ACHN (cell line): ENCODE measurements at regions not wholly inside any gene's neighbourhood (a gene's known extent, or its start where the extent isn't known, plus 50 kb on each side); places are given as distances from the start of the nearest gene placed in this dataset.
"Not testable (repeated sequence)": the region's sequence is repeated elsewhere in the genome, so short reads cannot be mapped to it uniquely, and the experiment has no call there.

Source experiments
- DNase-seq: peaks from one replicate; pipeline ENCODE4 v3.0.0-alpha.2; 2015
- in situ Hi-C: cut with HindIII; loops from 2 replicates; pipeline ENCODE4 v1.10.0; 2017; ENCODE audit warnings: low sequenced_read_pairs, low pct_ligation_motif_present, low pct_unique_long_range_greater_than_20kb

DNA sequence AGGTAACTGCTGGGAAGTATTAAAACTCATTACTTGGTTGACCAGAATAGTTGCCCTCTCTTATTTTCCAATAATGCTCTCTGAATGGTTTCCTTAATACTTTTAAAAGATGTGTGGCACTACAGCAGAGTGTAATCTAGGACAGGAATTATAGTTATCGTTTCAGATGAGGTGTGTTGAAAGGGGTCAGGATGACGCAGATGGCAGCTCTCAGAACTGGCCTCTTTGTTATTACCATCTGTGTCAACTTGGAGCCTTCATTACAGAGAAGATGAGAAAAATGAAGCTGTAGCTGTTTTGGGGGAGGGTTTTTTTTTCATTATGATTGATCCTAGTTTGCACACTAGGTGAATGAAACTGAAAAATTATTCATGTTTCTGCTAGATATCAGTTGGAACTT is 238.9 kb downstream of the ANKRD30BL start:
- in situ Hi-C loops, DNase-seq: not testable (repeated sequence)
